ENCODE measurements at regions not wholly inside any gene's neighbourhood (a gene's known extent, or its start where the extent isn't known, plus 50 kb on each side); places are given as distances from the start of the nearest gene placed in this dataset.

- TF ChIP-seq GABPA (IDR thresholded peaks at IDR 0.05; ENCODE audit: low read depth) (no peak), CTCF (IDR thresholded peaks at IDR 0.05; ENCODE audit: insufficient read depth, low read length) (no peak), POLR2AphosphoS5 (IDR thresholded peaks at IDR 0.05; ENCODE audit: low read depth) (no peak), SPI1 (IDR thresholded peaks at IDR 0.05; ENCODE audit: borderline replicate concordance, low read depth) (peak; percentile 84)
- TF ChIP-seq, protein P1, sequence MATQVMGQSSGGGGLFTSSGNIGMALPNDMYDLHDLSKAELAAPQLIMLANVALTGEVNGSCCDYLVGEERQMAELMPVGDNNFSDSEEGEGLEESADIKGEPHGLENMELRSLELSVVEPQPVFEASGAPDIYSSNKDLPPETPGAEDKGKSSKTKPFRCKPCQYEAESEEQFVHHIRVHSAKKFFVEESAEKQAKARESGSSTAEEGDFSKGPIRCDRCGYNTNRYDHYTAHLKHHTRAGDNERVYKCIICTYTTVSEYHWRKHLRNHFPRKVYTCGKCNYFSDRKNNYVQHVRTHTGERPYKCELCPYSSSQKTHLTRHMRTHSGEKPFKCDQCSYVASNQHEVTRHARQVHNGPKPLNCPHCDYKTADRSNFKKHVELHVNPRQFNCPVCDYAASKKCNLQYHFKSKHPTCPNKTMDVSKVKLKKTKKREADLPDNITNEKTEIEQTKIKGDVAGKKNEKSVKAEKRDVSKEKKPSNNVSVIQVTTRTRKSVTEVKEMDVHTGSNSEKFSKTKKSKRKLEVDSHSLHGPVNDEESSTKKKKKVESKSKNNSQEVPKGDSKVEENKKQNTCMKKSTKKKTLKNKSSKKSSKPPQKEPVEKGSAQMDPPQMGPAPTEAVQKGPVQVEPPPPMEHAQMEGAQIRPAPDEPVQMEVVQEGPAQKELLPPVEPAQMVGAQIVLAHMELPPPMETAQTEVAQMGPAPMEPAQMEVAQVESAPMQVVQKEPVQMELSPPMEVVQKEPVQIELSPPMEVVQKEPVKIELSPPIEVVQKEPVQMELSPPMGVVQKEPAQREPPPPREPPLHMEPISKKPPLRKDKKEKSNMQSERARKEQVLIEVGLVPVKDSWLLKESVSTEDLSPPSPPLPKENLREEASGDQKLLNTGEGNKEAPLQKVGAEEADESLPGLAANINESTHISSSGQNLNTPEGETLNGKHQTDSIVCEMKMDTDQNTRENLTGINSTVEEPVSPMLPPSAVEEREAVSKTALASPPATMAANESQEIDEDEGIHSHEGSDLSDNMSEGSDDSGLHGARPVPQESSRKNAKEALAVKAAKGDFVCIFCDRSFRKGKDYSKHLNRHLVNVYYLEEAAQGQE (IDR thresholded peaks at IDR 0.05; ENCODE audit: insufficient replicate concordance, low read depth), result no peak
Measured at GRCh38 chr18:29250259-29250658, 1073.3 kb upstream of the CDH2 start.
